ENCODE measurements at regions not wholly inside any gene's neighbourhood (a gene's known extent, or its start where the extent isn't known, plus 50 kb on each side); places are given as distances from the start of the nearest gene placed in this dataset.

DNA sequence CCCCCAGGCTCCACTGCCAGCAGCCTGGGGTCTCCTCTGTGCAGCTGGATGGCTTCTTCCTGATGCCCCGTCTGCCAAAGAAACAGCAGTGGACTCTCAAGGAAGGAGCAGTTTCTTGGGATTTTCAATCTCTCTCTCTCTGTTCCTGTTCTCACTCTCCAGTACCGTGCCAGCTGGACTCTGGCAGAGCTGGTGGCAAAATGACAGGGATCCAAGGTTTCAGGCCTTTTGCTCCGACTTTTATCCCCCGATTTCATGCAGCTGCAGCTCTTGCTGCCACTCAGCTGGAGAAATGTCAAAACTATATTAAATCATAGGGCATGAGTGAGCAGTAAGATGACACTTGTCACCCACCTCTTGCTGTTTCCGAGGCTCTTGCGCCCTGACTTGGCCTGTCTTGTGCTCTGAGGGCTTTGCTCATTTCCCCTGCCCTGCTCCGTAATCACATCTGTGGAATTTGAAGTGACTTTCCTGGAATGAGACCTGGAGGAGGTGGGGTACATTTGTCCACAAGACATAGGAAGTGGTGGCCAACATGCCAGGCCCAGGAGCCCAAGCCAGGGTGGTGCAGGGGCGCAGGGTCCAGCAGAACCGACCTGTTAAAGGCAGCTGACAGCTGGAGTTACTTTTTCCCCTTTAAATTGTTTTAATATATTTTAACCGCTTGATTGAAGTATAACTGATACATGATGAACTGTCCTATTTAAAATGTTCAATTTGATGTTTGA is 576.2 kb downstream of the PTPRU start:
- Histone ChIP-seq H3K36me3 (ENCODE audit: control insufficient read depth in 4 of 4, insufficient read depth in 3 of 4, low read depth in 1 of 4, low read length in 3 of 4) (no peaks in the 10 kb centered on the region), H3K27me3 (ENCODE audit: control insufficient read depth in 4 of 4, insufficient read depth in 4 of 4, low read length in 3 of 4) (peaks cover 0 to 2% (median 0%) of the 10 kb centered on the region in 4 donors), H3K9me3 (ENCODE audit: control insufficient read depth in 4 of 4, low read length in 3 of 4) (no peaks in the 10 kb centered on the region), H3K27ac (ENCODE audit: low read depth in 1 of 2, low read length in 2 of 2) (no peak overlapping the region), H3K4me1 (ENCODE audit: control insufficient read depth in 4 of 4, insufficient read depth in 4 of 4, low read length in 3 of 4) (no peaks in the 10 kb centered on the region), H3K9ac (ENCODE audit: low read depth in 1 of 2, low read length in 2 of 2) (no peak overlapping the region), H3K4me3 (ENCODE audit: low read depth in 1 of 3, low read length in 3 of 3) (no peak overlapping the region)
- 66% methylated on average over 10 of the region's 10 CpGs for WGBS
- DNase-seq (ENCODE audit: low spot score): no peak
- no peak for TF ChIP-seq RAD21 (IDR thresholded peaks at IDR 0.05)
- TF ChIP-seq, protein P1, sequence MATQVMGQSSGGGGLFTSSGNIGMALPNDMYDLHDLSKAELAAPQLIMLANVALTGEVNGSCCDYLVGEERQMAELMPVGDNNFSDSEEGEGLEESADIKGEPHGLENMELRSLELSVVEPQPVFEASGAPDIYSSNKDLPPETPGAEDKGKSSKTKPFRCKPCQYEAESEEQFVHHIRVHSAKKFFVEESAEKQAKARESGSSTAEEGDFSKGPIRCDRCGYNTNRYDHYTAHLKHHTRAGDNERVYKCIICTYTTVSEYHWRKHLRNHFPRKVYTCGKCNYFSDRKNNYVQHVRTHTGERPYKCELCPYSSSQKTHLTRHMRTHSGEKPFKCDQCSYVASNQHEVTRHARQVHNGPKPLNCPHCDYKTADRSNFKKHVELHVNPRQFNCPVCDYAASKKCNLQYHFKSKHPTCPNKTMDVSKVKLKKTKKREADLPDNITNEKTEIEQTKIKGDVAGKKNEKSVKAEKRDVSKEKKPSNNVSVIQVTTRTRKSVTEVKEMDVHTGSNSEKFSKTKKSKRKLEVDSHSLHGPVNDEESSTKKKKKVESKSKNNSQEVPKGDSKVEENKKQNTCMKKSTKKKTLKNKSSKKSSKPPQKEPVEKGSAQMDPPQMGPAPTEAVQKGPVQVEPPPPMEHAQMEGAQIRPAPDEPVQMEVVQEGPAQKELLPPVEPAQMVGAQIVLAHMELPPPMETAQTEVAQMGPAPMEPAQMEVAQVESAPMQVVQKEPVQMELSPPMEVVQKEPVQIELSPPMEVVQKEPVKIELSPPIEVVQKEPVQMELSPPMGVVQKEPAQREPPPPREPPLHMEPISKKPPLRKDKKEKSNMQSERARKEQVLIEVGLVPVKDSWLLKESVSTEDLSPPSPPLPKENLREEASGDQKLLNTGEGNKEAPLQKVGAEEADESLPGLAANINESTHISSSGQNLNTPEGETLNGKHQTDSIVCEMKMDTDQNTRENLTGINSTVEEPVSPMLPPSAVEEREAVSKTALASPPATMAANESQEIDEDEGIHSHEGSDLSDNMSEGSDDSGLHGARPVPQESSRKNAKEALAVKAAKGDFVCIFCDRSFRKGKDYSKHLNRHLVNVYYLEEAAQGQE (IDR thresholded peaks at IDR 0.05): no peak
- TF ChIP-seq, protein P2, sequence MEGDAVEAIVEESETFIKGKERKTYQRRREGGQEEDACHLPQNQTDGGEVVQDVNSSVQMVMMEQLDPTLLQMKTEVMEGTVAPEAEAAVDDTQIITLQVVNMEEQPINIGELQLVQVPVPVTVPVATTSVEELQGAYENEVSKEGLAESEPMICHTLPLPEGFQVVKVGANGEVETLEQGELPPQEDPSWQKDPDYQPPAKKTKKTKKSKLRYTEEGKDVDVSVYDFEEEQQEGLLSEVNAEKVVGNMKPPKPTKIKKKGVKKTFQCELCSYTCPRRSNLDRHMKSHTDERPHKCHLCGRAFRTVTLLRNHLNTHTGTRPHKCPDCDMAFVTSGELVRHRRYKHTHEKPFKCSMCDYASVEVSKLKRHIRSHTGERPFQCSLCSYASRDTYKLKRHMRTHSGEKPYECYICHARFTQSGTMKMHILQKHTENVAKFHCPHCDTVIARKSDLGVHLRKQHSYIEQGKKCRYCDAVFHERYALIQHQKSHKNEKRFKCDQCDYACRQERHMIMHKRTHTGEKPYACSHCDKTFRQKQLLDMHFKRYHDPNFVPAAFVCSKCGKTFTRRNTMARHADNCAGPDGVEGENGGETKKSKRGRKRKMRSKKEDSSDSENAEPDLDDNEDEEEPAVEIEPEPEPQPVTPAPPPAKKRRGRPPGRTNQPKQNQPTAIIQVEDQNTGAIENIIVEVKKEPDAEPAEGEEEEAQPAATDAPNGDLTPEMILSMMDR (IDR thresholded peaks at IDR 0.05; ENCODE audit: low read depth, low read length, missing input control): no peak
- TF ChIP-seq EGR1 (IDR thresholded peaks at IDR 0.05; ENCODE audit: low read depth in 2 of 2): no peak
- no peak for TF ChIP-seq TAF1 (conservative IDR thresholded peaks at IDR 0.05)
- TF ChIP-seq HNF4G (IDR thresholded peaks at IDR 0.05): no peak
- TF ChIP-seq, protein P3, sequence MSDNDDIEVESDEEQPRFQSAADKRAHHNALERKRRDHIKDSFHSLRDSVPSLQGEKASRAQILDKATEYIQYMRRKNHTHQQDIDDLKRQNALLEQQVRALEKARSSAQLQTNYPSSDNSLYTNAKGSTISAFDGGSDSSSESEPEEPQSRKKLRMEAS (IDR thresholded peaks at IDR 0.05): no peak
- TF ChIP-seq JUND (IDR thresholded peaks at IDR 0.05): no peak
- TF ChIP-seq RXRA (IDR thresholded peaks at IDR 0.05): no peak
- TF ChIP-seq, protein P4, sequence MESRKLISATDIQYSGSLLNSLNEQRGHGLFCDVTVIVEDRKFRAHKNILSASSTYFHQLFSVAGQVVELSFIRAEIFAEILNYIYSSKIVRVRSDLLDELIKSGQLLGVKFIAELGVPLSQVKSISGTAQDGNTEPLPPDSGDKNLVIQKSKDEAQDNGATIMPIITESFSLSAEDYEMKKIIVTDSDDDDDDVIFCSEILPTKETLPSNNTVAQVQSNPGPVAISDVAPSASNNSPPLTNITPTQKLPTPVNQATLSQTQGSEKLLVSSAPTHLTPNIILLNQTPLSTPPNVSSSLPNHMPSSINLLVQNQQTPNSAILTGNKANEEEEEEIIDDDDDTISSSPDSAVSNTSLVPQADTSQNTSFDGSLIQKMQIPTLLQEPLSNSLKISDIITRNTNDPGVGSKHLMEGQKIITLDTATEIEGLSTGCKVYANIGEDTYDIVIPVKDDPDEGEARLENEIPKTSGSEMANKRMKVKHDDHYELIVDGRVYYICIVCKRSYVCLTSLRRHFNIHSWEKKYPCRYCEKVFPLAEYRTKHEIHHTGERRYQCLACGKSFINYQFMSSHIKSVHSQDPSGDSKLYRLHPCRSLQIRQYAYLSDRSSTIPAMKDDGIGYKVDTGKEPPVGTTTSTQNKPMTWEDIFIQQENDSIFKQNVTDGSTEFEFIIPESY (IDR thresholded peaks at IDR 0.05): no peak
- TF ChIP-seq SP1 (IDR thresholded peaks at IDR 0.05): no peak
- TF ChIP-seq YY1 (IDR thresholded peaks at IDR 0.05): no peak
- TF ChIP-seq, protein P5, sequence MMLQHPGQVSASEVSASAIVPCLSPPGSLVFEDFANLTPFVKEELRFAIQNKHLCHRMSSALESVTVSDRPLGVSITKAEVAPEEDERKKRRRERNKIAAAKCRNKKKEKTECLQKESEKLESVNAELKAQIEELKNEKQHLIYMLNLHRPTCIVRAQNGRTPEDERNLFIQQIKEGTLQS (IDR thresholded peaks at IDR 0.05): no peak
- TF ChIP-seq FOXA1 (IDR thresholded peaks at IDR 0.05): no peak
- no peak for TF ChIP-seq GABPA (IDR thresholded peaks at IDR 0.05 in 1 of 2, conservative IDR thresholded peaks at IDR 0.05 in 1 of 2)
- TF ChIP-seq FOXA2 (IDR thresholded peaks at IDR 0.05): no peak
- TF ChIP-seq HNF4A (conservative IDR thresholded peaks at IDR 0.05): no peak
- no peak for TF ChIP-seq NR2F2 (IDR thresholded peaks at IDR 0.05)
